Panc1 (cell line): ENCODE measurements at regions not wholly inside any gene's neighbourhood (a gene's known extent, or its start where the extent isn't known, plus 50 kb on each side); places are given as distances from the start of the nearest gene placed in this dataset.

Experiments
- ATAC-seq: fragments of 200-7000 bp; cut with Tn5 transposase; 2 replicates; pipeline ENCODE4 v1.9.1; 2020; ENCODE audit warnings: mild to moderate bottlenecking, moderate library complexity
- BruUV-seq: library from RNA; stranded (reverse); fragments of 400-500 nt; replicated peaks from 2 replicates; lab custom pipeline; 2021; lab: Mats Ljungman, UMichigan
- CTCF ChIA-PET: fragments of 300-600 bp; sonication (Branson Sonifier 250); formaldehyde crosslinking; loops from one replicate; lab custom pipeline; 2022; ENCODE audit warnings: antibody characterized with exemption; lab: Charles Lee
- POLR2A ChIA-PET: fragments of 300-600 bp; sonication (Branson Sonifier 250); formaldehyde crosslinking; loops from one replicate; lab custom pipeline; 2022; ENCODE audit warnings: antibody characterized with exemption; lab: Charles Lee
- DNase-seq: peaks from one replicate; pipeline ENCODE4 v3.0.0-alpha.2; 2010; ENCODE audit warnings: low read depth, low spot score
- H3K27ac ChIP-seq: 2 replicates; pipeline ENCODE4 v1.5.1; 2011; ENCODE audit warnings: mild to moderate bottlenecking, low read length, inconsistent platforms
- H3K27me3 ChIP-seq: fragments of 200-500 bp; sonication (Bioruptor generic); 2 replicates; pipeline ENCODE4 v1.6.0; 2014; ENCODE audit warnings: low read length, inconsistent platforms; ENCODE audit not compliant: control insufficient read depth, insufficient read depth
- H3K36me3 ChIP-seq: fragments of 200-500 bp; sonication (Bioruptor generic); 2 replicates; pipeline ENCODE4 v1.5.1; 2014; ENCODE audit warnings: inconsistent platforms, mild to moderate bottlenecking, low read length, moderate library complexity; ENCODE audit not compliant: control insufficient read depth, insufficient read depth
- H3K4me1 ChIP-seq: 2 replicates; pipeline ENCODE4 v1.5.1; 2011; ENCODE audit warnings: inconsistent platforms, mild to moderate bottlenecking, low read length, moderate library complexity; ENCODE audit not compliant: control insufficient read depth, insufficient read depth
- H3K4me3 ChIP-seq, 2 experiments: 2 replicates each; pipeline ENCODE4 v1.5.1; 2011 to 2012; ENCODE audit warnings: low read depth in 2 of 2, low read length in 2 of 2, mild to moderate bottlenecking in 2 of 2, inconsistent platforms in 1 of 2, moderate library complexity in 1 of 2
- H3K9me3 ChIP-seq: fragments of 200-500 bp; sonication (Bioruptor generic); 2 replicates; pipeline ENCODE4 v1.5.1; 2014; ENCODE audit warnings: low read depth, mild to moderate bottlenecking, inconsistent platforms, low read length, moderate library complexity; ENCODE audit not compliant: control insufficient read depth, insufficient read depth
- CTCF ChIP-seq: fragments of 450-650 bp; IDR thresholded peaks from 2 replicates; pipeline ENCODE4 v1.5.1; 2017; ENCODE audit warnings: mild to moderate bottlenecking
- POLR2AphosphoS5 ChIP-seq: IDR thresholded peaks from 2 replicates; pipeline ENCODE4 v1.6.1; 2012; ENCODE audit warnings: mild to moderate bottlenecking, low read depth, low read length, moderate library complexity
- REST ChIP-seq, 2 experiments: IDR thresholded peaks; 2 replicates each; pipeline ENCODE4 v1.6.1; 2011 to 2012; ENCODE audit warnings: low read depth in 2 of 2, control low read depth in 1 of 2, low read length in 1 of 2, mild to moderate bottlenecking in 1 of 2, moderate library complexity in 1 of 2; ENCODE audit not compliant: insufficient read depth in 1 of 2
- SIN3A ChIP-seq: IDR thresholded peaks from 2 replicates; pipeline ENCODE4 v1.6.1; 2012; ENCODE audit warnings: low read depth, mild to moderate bottlenecking, low read length, moderate library complexity, borderline replicate concordance; ENCODE audit not compliant: insufficient read depth
- TCF7L2 ChIP-seq: IDR thresholded peaks from 2 replicates; pipeline ENCODE4 v1.6.1; 2011; ENCODE audit warnings: mild to moderate bottlenecking, low read depth, low read length, inconsistent platforms
- in situ Hi-C: cut with HindIII; loops from 2 replicates; pipeline ENCODE4 v1.10.0; 2016; ENCODE audit warnings: low sequenced_read_pairs, low pct_unique_long_range_greater_than_20kb
- intact Hi-C: fragments of 100-400 bp; cut with micrococcal nuclease; formaldehyde crosslinking; loops from one replicate; pipeline ENCODE4 v1.10.0; 2022; ENCODE audit not compliant: unreplicated experiment

DNA sequence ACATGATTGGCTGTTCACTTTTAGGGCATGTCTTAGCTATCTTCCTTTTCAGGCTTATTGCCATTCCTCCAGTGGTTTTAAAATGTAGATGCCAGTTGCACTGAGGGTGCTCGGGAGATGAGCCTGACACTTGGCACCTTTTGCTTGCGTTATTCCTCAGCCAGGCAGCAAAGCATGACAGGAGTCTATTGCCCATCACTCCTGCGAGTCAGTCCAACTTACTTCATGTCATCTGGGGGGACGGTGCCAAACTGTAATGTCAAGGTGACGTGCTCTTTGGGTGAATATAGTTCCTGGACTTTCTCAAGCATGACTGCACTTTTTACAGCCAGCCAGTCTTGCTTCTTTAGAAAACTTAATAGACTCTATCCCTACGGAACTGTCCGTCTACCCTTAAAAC lies 406.0 kb upstream of the C2CD4B start:
- peaks cover 6% of the 10 kb centered on the region for H3K4me1 ChIP-seq
- ATAC-seq (no peak), DNase-seq (no peak)
- CTCF ChIA-PET: no interaction called here
- no peak overlapping the region for H3K27ac ChIP-seq
- intact Hi-C loops (no loop called here), in situ Hi-C loops (no loop called here)
- no peak overlapping the region for H3K4me3 ChIP-seq
- BruUV-seq: no TSS peak
- no peak for TF ChIP-seq POLR2AphosphoS5
- TF ChIP-seq CTCF: no peak
- TF ChIP-seq TCF7L2: no peak
- no peak for TF ChIP-seq REST (IDR thresholded peaks at IDR 0.05; ENCODE audit: insufficient read depth in 1 of 2, low read depth in 2 of 2, low read length in 1 of 2)
- no peak for TF ChIP-seq SIN3A
- H3K27me3 ChIP-seq: no peaks in the 10 kb centered on the region
- no peaks in the 10 kb centered on the region for H3K36me3 ChIP-seq
- no peaks in the 10 kb centered on the region for H3K9me3 ChIP-seq
- POLR2A ChIA-PET: no interaction called here

- BruUV-seq: no TSS peak
- no peaks in the 10 kb centered on the region for H3K36me3 ChIP-seq
- peak; percentile 43; the same call in 1 of the 2 replicates for ATAC-seq
Measured at GRCh38 chr15:62572797-62573196, 407.7 kb upstream of the C2CD4B start.

More at GRCh38 chr15:62572797-62573196, 407.7 kb upstream of the C2CD4B start:
- H3K27me3 ChIP-seq: no peaks in the 10 kb centered on the region
- H3K4me3 ChIP-seq: no peak overlapping the region
- in situ Hi-C loops: no loop called here
- CTCF ChIA-PET: no interaction called here
- intact Hi-C loops: no loop called here
- no peak for TF ChIP-seq POLR2AphosphoS5
- TF ChIP-seq TCF7L2: no peak
- TF ChIP-seq REST (IDR thresholded peaks at IDR 0.05; ENCODE audit: insufficient read depth in 1 of 2, low read depth in 2 of 2, low read length in 1 of 2): no peak
- TF ChIP-seq SIN3A: no peak
- no peak for TF ChIP-seq CTCF
- H3K9me3 ChIP-seq: no peaks in the 10 kb centered on the region
- no peak overlapping the region for H3K27ac ChIP-seq
- DNase-seq: no peak
- POLR2A ChIA-PET: interaction anchor here (0.6 kb wide), 1 partner anchor 1902 kb away, joined by 7 read pairs; no protein-coding TSS in a partner anchor
- peaks cover 6% of the 10 kb centered on the region for H3K4me1 ChIP-seq
